HT-29 (cell line): ENCODE measurements at regions not wholly inside any gene's neighbourhood (a gene's known extent, or its start where the extent isn't known, plus 50 kb on each side); places are given as distances from the start of the nearest gene placed in this dataset.

Experiments used
- DNase-seq: peaks from one replicate; pipeline ENCODE4 v3.0.0-alpha.2; 2015; ENCODE audit warnings: low spot score

DNA sequence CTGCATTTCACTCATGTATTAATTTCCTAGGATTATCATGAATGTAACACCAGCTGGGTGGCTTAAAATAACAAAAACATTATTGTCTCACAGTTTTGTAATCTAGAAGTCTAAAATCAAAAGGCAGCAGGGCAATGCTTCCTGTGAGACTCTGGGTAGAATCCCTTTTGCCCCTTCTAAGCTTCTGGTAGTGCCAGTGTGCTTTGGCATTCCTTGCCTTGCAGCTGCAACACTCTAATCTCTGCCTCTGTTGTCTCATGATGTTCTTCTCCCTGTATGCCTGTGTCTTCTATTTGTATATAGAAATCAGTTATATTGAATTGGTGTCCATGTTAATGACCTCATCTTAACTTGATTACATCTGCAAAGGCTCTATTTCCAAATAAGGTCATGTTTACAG, 1117.3 kb downstream of the PCDH18 start:
- DNase-seq, result no peak

DNA sequence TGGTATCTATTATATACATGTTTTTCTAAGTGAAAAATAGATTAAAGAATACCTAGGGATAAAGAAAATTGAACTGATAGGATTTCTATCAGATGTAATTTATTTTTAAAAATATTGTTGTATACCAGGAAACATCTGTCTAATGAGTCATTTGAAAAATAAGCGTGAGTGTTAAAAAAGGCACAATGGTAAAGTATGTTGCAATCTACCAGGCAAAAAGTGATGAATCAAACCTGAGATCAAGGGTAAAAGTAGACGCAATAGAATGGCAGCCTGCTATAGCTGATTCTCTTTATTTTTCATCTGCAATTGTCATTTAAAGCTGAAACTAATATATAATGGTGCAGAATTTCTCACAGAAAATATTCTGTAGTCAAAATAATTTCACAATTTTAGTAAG, 1119.6 kb downstream of the PCDH18 start:
- no peak for DNase-seq

DNA sequence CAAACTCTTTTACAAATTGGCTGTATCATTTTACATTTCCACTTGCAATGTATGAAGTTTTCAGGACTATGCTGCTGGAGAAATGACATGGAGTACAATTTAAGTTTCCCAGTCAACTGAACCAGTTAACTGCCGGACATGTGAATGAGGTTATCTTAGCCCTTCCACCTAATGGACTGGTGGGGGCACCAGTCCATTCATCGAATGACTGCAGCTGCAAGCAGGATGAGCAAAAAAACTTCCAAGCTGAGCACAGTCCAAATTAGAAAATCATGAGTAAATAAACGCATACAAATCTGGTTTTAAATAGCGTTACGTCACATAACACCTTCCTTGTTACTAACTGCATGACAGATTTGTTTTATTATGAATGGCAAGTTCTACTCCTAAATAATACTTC, 1131.5 kb downstream of the PCDH18 start:
- no peak for DNase-seq

DNA sequence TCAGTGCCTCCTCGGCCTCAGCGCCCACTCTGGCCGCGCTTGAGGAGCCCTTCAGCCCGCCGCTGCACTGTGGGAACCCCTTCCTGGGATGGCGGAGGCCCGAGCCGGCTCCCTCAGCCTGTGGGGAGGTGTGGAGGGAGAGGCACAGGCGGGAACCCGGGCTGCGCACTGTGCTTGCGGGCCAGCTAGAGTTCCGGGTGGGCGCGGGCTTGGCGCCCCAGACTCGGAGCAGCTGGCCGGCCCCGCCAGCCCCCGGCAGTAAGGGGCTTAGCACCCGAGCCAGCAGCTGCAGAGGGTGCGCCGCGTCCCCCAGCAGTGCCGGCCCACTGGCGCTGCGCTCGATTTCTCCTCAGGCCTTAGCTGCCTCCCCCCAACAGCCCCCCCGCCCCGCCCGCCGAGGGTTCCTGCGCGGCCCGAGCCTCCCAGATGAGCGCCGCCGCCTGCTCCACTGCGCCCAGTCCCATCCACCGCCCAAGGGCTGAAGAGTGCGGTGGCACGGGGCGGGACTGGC, 1137.0 kb downstream of the PCDH18 start:
- no peak for DNase-seq

DNA sequence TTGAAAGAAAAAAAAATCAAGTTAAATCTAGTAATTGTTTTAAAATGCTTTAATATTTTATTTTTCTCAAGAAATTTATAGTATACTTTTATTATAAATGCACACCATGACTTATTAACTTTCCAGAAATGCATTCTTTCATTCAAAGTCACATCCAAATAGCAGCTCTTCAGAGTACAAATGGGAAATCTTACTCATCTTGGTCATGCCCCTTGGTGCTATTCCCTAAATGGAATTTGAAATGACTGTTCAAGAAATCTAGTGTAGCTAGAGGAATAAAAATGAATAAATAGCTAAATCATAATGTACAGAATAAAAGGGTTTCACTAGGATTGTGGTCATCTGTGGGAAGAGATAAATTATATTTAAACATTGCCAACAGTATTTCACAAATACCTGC, 1139.7 kb downstream of the PCDH18 start:
- DNase-seq, result no peak

DNA sequence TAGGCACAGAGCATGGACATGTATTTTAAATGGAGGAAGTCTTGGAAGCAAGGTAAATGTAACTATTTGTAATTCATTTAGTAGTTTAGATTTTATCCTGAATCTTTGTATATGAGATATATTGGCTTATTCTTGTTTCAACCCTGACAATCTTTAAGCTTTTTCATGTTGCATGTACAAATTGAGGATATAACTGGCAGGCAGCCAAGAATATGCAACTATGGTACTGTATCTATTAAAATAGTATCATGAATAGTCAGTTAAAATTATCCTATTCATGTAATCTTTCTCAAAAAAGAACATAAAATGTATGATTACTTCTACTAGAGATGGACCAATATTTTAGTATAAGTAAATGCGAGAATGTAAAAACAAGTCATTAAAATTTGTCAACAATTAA, 1141.5 kb downstream of the PCDH18 start:
- no peak for DNase-seq

DNA sequence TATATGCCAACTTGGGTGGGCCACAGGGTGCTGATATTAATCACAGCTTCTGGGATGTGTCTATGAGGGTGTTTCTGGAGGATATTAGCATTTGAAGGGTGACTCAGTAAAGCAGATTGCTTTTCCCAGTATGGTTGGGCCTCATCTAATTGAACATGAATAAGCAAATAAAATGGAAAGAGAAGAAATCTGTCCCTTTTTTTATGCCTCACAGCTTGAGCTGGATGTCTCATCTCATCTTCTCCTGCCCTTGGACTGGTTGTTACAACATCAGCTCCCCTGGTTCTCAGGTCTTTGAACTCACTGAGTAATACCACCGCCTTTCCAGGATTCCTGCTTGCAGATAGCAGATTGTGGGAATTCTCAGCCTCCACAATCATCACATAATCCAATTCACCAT, 1149.2 kb downstream of the PCDH18 start:
- no peak for DNase-seq

DNA sequence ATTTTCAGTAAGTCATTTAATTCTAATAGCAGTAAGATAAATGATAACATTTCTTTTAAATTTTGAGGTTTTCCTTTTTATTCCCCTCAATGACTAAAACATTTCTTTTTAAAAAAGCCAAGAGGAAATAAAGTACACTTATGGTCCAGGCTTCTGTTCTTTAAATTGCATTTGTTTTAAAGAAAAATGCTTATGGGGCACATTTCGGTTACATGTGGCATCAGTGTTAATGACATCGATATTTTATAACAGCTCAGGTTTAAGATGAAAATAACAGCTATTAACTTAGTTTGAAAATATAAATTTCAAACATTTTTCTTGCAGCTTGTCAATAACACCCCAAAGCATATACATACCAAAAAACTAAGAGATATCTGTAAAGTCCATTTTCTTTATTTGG, 1161.1 kb downstream of the PCDH18 start:
- no peak for DNase-seq

DNA sequence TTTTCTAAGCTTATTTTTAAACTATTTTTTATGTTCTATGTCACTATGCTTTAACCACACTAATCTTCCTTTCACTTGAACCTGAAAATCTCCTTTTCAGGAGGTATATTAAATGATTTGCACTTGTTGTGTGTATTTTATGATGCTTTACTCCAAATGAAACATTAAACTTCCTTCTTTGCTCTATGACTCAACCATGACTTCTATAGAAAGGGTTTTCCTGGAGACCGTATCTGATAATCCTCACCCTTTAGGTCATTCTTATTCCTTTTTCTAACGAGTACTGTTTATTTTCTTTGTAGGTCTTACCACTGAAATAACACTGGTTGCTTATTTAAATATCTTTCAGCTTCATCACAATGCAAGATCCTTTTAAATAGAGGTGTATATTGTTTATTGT, 1163.2 kb downstream of the PCDH18 start:
- DNase-seq, result no peak

DNA sequence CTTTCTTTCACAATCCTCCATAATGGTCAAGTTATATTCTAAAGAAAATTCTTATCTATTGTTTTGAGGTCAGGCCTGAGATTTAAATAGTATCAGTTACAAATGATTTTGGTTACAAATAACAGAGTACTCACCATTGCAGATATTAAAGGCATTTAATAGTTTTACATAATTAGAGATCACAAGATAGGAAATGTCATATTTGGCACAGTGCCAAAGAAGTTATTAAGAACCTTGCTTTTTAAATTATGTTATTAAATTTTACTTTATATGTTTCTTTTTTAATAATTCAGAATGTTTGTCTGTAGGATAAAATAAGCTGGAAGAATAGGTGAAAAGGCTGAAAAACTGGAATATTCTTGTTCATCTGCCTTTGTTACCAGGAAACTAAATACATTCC, 1174.7 kb downstream of the PCDH18 start:
- no peak for DNase-seq

DNA sequence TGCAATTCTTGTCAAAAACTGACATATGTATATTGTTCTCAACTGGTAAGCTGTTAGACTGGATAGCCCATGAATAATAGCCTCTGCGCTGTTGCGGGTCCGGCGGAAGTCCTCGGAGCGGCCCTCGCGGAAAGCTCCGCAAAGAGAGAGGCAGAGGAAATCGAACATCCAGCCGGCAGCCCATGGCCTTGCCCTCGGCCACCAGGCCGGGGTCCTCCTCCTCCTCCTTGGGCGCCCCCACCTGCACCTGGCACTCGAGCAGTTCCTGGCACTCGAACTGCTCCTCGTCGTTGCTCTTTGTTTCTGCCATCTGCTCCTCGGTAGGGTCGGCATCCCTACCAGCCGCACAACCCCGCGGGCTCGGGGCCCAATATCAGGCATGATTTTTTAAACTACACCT, 1176.3 kb downstream of the PCDH18 start:
- DNase-seq, result no peak

DNA sequence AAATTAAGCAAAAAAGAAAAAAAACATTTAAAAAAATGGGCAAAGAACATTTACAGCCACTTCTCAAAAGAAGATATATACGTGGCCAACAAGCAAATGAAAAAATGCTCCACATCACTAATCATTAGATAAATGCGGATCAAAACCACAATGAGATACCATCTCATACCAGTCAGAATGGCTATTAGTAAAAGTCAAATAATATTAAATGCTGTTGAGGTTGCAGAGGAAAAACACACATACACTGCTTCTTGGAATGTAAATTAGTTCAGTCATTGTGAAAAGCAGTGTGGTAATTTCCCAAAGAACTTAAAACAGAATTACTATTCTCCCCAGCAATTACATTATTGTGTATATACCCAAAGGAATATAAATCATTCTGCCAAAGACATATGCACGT, 1189.0 kb downstream of the PCDH18 start:
- no peak for DNase-seq

DNA sequence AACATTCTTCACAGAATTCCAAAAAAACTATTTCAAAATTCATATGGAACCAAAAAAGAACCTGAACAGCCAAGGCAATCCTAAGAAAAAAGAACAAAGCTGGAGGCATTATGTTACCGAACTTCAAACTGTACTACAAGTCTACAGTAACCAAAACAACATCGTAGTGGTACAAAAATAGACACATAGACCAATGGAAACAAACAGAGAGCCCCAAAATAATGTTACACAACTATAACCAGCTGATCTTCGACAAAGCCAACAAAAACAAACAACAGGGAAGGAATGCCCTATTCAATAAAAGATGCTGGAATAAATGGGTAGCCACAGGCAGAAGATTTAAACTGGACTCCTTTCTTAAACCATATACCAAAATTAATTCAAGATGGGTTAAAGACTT, 1189.6 kb downstream of the PCDH18 start:
- DNase-seq, result no peak

DNA sequence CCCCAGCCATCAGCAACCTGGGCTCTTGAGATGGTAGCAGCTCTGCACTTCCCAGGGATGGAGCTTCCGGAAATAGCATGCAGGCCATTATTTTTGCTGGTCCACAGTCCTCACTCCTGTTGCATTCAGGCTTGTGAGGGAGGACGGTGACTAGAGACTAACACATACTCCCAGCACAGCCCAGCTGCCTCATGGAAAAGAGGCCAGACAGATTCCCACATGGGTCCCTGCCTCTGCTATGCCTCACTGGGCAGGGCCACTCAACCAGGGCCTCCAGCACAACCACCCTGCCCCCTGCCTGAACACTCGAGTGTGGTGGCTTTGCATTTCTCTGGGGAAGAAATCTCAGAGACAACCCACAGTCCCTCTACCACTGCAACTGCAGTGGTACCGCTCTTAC, 1195.1 kb downstream of the PCDH18 start:
- DNase-seq, result no peak

DNA sequence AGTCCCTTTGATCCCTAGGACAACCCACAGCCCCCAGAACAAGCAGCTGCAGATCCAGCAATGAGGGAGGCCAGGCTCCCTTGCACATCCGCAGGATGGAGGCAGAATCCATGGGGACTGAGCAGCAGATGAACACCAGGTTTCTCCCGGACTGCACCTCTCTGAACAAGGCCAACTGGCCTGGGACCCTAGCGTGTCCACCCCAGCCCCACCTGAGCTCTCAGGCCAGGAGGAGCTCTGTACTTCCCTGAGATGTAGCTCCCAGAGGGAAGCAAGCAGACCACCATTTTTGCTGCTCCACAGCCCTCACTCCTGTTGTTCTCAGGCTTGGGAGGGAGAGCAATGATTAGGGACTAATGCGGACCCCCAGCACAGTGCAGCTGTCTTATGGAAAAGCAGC, 1195.8 kb downstream of the PCDH18 start:
- DNase-seq, result no peak

DNA sequence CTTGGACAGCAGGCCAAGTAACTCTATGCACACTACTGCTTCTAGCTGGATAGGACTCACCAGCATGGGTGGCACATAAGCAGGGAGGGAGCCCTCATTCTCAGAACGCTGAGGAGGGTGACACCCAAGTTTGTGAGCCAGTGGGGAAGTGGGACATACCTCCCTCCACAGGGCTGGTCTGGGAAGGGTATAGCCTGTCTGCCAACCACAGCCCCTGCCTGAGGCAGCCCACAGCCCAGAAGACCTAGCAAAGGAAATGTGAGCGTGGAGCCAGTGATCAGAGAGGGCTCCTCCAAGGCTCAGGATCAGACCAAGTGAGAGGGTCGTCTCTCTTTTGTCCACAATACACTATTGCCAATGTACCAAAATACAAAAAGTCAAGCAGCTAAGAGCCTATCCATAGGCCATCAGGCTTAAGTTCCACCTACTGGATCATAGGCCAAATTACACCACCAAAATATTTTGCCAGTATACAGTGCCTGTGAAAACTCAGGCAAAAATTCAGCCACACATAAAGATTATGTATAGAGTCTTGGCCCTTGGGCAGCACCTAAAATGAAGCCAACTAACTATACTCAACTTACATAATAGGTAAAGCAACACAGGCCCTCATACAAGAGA, 1203.1 kb downstream of the PCDH18 start:
- peak; percentile 5 for DNase-seq

DNA sequence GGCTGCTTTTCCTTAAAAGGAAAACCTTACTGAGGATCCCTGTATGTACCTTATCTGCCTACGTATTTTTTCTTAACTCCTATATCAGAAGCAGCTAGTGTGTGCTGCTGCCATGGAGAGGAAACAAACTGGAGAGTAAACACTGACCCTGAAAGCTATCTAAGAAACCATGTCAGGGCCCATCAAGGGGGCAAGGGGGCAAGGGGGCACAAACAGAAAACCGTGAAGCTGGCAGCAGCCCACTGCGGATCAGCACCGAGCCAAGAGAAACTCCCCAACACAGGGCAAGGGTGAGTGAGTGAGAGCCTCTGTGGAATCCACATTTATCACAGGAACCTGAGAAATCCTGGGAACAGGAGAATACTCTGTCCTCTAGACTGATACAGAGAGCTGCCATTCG, 1204.2 kb downstream of the PCDH18 start:
- no peak for DNase-seq

DNA sequence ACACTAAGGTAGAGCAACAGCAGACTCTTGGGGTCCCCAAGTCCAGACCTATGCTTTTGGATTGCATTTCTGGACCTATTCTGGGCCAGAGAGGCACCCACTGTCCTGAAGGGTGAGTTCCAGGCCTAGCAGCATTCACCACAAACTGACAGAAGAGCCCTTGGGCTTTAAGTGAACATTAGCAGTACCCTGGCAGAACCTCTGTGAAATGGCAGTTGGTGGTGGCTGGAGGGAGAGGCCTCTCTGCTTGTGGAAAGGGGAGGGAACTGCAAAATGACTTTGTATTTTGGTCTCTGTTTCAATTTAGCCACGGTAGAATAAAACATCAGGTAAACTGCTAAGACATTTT, 1211.9 kb downstream of the PCDH18 start:
- DNase-seq, result no peak

DNA sequence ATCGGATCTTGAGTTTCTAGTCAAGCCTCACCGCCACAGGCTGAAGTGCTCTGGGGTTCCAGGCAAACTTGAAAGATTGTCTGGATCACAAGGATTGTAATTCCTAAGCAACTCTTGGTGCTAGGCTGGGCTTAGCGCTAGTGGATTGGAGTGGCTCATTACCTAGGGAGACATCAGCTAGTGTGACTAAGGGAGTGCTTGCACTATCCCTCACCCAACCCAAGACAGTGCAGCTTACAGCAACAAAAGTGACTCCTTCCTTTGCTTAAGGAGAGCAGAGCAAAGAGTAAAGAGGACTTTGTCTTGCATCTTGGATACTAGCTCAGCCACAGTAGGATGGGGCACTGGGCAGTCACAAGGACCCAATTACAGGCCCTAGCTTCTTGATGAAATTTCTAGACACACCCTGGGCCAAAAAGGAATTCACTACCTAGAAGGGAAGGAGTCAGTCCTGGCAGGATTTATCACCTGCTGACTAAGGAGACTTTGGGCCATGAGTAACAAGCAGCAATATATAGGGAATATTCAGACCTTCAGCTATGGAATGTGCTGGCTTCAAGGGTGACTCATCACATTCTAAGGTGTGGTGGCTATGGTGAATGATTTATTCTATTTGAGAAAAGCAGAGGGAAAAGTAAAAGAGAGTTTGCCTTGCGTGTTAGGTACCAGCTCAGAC, 1212.4 kb downstream of the PCDH18 start:
- peak; percentile 66 for DNase-seq

DNA sequence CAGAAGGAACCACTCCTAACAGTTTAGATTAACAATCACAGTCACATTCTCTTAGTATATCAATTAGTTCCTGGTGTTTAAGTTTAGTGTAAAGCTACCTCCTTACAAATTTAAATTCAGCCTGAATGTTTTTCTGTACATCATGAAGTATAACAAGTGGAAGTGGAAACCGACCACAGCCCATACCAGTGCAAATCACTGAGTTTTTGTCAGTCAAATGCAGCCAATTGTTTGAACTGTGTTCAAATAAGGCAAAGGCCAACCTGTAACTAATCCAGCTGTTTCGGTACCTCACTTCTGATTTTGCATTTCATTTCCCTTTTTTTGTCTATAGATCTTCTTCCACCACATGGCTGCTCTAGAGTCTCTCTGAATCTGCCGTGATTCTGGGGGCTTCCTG, 1215.3 kb downstream of the PCDH18 start:
- no peak for DNase-seq

DNA sequence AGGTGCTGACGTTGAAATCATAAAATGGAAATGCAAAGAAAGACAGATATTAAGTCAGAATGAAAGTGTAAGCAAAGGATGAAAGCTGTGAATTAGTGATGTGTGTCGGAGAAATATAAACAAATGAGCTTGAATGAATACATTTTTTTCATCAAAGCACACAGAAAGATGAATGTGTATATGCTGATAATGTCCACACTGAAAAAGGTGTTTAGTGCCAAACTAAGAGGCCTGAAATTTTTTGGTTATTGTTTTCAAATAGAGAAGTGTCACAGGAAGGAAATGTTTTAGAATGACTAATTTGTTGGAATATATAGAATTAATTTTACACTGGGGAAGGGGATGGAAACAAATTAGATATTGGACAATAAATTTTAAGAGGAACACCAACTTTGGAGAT, 1217.6 kb downstream of the PCDH18 start:
- no peak for DNase-seq

DNA sequence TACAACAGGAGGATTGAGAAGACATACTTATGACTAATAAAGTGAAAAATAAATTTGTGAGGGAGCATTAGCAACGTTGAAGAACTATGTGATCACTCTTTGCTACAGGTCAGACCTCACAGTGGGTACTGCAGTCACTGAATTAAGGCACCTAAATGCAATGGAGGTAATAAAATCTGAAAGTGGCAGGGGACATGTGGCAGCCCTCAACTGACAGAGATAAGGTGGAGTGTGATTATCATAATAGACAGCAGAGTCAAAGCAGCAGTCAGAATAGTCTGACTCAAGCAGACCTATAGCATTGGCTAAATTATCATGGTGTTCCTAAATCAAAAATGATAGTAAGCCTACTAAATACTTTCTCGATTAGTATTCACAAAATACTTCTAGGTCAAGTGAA, 1220.5 kb downstream of the PCDH18 start:
- no peak for DNase-seq

DNA sequence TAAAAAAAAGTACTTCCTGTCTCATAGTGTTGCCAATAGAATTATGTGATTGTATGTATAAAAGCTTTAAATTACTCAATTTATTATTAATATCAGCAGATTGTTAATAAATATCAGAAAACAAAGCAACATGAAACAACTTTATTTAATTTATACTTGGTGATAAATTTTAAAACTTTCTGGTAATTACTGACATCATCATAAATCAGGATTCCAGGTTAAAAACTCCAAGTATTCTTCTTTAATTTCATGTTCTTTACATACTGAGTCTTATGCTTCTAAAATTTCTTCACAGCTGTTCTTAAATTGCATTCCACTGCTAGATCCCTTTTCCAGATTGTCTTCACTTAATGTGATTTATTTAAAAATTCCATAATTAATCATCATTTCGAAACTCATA, 1224.5 kb downstream of the PCDH18 start:
- DNase-seq, result no peak

DNA sequence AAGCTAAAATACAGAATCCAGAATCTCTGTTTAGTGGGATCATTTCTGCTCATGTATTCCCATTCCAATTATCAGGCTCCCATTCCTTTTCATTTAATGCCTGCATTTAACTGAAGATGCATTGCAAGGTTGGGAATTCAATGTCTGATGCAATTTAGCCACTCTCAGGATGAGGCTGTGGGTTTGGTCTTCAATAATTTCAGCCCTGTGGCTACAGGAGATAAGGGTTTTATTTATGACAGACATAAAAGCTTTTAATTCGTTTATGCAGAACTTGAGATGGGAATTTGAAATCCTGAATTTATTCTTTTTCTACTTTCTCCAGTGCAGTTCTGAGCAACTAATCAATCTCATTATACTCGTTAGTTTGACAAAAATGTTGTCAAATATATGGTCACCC, 1225.9 kb downstream of the PCDH18 start:
- DNase-seq, result no peak
